ENCODE measurements at regions not wholly inside any gene's neighbourhood (a gene's known extent, or its start where the extent isn't known, plus 50 kb on each side); places are given as distances from the start of the nearest gene placed in this dataset.

DNA sequence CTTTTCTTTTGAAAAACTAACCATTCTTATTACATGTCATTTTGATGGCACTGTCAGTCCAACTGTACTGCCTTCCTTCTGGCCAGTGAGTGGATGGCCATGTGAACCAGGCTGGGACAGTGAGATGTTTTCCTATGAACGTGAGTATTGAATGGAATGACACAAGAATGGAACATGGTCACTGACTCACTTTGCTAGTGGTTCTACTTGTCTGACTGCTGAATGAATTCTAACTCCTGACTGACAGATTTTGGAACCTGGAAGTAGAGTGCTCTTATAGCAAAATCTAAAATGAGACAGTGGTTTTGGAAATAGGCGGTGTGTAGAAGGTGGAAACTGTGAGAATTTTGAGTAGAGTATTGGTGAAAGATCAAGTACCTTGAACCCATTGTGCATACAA, 606.9 kb upstream of the KCNMB2 start:
- H3K27ac ChIP-seq = no peak overlapping the region
- TF ChIP-seq, protein P1, sequence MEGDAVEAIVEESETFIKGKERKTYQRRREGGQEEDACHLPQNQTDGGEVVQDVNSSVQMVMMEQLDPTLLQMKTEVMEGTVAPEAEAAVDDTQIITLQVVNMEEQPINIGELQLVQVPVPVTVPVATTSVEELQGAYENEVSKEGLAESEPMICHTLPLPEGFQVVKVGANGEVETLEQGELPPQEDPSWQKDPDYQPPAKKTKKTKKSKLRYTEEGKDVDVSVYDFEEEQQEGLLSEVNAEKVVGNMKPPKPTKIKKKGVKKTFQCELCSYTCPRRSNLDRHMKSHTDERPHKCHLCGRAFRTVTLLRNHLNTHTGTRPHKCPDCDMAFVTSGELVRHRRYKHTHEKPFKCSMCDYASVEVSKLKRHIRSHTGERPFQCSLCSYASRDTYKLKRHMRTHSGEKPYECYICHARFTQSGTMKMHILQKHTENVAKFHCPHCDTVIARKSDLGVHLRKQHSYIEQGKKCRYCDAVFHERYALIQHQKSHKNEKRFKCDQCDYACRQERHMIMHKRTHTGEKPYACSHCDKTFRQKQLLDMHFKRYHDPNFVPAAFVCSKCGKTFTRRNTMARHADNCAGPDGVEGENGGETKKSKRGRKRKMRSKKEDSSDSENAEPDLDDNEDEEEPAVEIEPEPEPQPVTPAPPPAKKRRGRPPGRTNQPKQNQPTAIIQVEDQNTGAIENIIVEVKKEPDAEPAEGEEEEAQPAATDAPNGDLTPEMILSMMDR (conservative IDR thresholded peaks at IDR 0.05) = no peak
- no peak for TF ChIP-seq EZH2 (IDR thresholded peaks at IDR 0.05; ENCODE audit: low read depth)
- ChIA-PET CTCF (no interaction called here), POLR2A (ENCODE audit: unreplicated experiment) (no interaction called here)
- no TSS peak for BruUV-seq (replicated peaks)
- H3F3A ChIP-seq (ENCODE audit: insufficient read depth, low read depth) = 0 out of 2 replicates have a peak, but pooled peaks cover 5% of the 10 kb centered on the region
- DNase-seq = peak in 1 of 2 experiments; percentile 26
- H3K4me2 ChIP-seq = no peak overlapping the region
- no peaks in the 10 kb centered on the region for H3K27me3 ChIP-seq (ENCODE audit: insufficient read depth, low read depth)
- H2AFZ ChIP-seq = no peak overlapping the region
- intact Hi-C loops (cut with micrococcal nuclease; ENCODE audit: unreplicated experiment) = loop anchor here (2.0 to 10.0 kb wide), 2 partner anchors 481 to 565 kb away; no protein-coding TSS in a partner anchor
- H3K4me1 ChIP-seq (replicated peaks; ENCODE audit: insufficient read depth) = peaks cover 22% of the 10 kb centered on the region
- no peaks in the 10 kb centered on the region for H3K36me3 ChIP-seq (ENCODE audit: low read depth)
- no peak overlapping the region for H3K4me3 ChIP-seq
- H3K9me2 ChIP-seq (ENCODE audit: insufficient read depth) = peaks cover 6% of the 10 kb centered on the region; the same call in 1 of the 2 replicates
- H3K9me3 ChIP-seq (ENCODE audit: insufficient read depth, low read depth) = peaks cover 24% of the 10 kb centered on the region; the same call in 1 of the 2 replicates
- H4K20me1 ChIP-seq (ENCODE audit: insufficient read depth) = no peaks in the 10 kb centered on the region
- no peaks in the 10 kb centered on the region for H3K79me2 ChIP-seq (ENCODE audit: low read depth)

DNA sequence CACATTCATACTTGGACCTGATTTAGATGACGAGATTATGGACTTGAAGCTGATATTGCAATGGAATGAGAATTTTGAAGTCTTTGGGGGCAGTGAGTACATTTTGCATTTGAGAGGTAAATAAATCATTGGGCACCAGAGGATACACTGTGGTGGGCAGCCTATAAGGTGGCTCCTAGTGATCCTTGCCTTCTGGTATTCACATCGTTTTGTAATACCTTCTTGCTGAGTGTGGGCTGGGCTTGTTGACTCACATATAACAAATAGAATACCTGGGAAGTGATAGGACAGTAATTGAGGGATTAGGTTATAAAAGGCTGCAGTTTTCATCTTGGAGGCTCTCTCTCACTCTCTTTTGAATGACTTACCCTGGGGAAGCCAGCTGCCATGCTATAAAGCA, 605.5 kb upstream of the KCNMB2 start:
- DNase-seq = no peak
- BruUV-seq (replicated peaks) = no TSS peak
- H3K9me2 ChIP-seq (ENCODE audit: insufficient read depth) = peaks cover 1% of the 10 kb centered on the region; the same call in 1 of the 2 replicates

DNA sequence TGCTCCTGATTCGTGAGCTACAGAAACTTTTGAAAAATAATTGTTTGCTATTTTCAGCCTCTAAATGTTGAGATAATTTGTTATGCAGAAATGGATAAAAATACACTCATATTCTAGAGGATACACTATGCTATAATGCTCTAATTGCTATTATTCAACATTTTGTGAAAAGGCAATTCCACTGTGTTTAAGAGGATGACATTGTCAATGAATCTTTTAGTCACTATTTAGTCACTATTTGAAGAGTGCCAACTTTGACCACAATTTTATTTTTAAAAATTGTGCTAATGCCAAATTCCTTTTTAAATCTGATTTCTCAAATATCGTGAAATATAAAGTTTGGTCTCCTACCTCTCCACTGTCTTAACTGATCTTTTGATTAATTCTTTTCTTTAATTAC, 604.9 kb upstream of the KCNMB2 start:
- Histone ChIP-seq H2AFZ (no peak overlapping the region), H3K4me1 (replicated peaks; ENCODE audit: insufficient read depth) (peaks cover 22% of the 10 kb centered on the region), H3K4me2 (no peak overlapping the region), H3K79me2 (ENCODE audit: low read depth) (no peaks in the 10 kb centered on the region), H3K9me3 (ENCODE audit: insufficient read depth, low read depth) (peaks cover 24% of the 10 kb centered on the region; the same call in 1 of the 2 replicates), H3K27me3 (ENCODE audit: insufficient read depth, low read depth) (no peaks in the 10 kb centered on the region), H4K20me1 (ENCODE audit: insufficient read depth) (no peaks in the 10 kb centered on the region), H3K9me2 (ENCODE audit: insufficient read depth) (no peaks in the 10 kb centered on the region), H3F3A (ENCODE audit: insufficient read depth, low read depth) (0 out of 2 replicates have a peak, but pooled peaks cover 5% of the 10 kb centered on the region), H3K4me3 (no peak overlapping the region), H3K36me3 (ENCODE audit: low read depth) (no peaks in the 10 kb centered on the region), H3K27ac (no peak overlapping the region)
- BruUV-seq (replicated peaks) = no TSS peak
- DNase-seq = no peak
- ChIA-PET CTCF (interaction anchor here (0.6 kb wide), 1 partner anchor 173 kb away, joined by 3 read pairs; no protein-coding TSS in a partner anchor), POLR2A (ENCODE audit: unreplicated experiment) (interaction anchor here (0.6 kb wide), 1 partner anchor 1631 kb away, joined by 5 read pairs; no protein-coding TSS in a partner anchor)
- TF ChIP-seq, protein P1 (conservative IDR thresholded peaks at IDR 0.05) = no peak
- TF ChIP-seq EZH2 (IDR thresholded peaks at IDR 0.05; ENCODE audit: low read depth) = no peak
- intact Hi-C loops (cut with micrococcal nuclease; ENCODE audit: unreplicated experiment) = no loop called here

More for the DNA sequence above, 605.5 kb upstream of the KCNMB2 start:
- H3K9me3 ChIP-seq (ENCODE audit: insufficient read depth, low read depth) = peaks cover 24% of the 10 kb centered on the region; the same call in 1 of the 2 replicates
- peaks cover 22% of the 10 kb centered on the region for H3K4me1 ChIP-seq (replicated peaks; ENCODE audit: insufficient read depth)
- H3F3A ChIP-seq (ENCODE audit: insufficient read depth, low read depth) = 0 out of 2 replicates have a peak, but pooled peaks cover 5% of the 10 kb centered on the region
- no peaks in the 10 kb centered on the region for H4K20me1 ChIP-seq (ENCODE audit: insufficient read depth)
- no peak overlapping the region for H3K4me3 ChIP-seq
- no peaks in the 10 kb centered on the region for H3K36me3 ChIP-seq (ENCODE audit: low read depth)
- H2AFZ ChIP-seq = no peak overlapping the region
- no peaks in the 10 kb centered on the region for H3K27me3 ChIP-seq (ENCODE audit: insufficient read depth, low read depth)
- CTCF ChIA-PET = no interaction called here
- H3K79me2 ChIP-seq (ENCODE audit: low read depth) = no peaks in the 10 kb centered on the region
- intact Hi-C loops (cut with micrococcal nuclease; ENCODE audit: unreplicated experiment) = no loop called here
- no peak for TF ChIP-seq EZH2 (IDR thresholded peaks at IDR 0.05; ENCODE audit: low read depth)
- TF ChIP-seq, protein P1 (conservative IDR thresholded peaks at IDR 0.05) = no peak
- H3K27ac ChIP-seq = no peak overlapping the region
- POLR2A ChIA-PET (ENCODE audit: unreplicated experiment) = interaction anchor here (0.6 kb wide), 1 partner anchor 1632 kb away, joined by 5 read pairs; no protein-coding TSS in a partner anchor
- no peak overlapping the region for H3K4me2 ChIP-seq

Measured in PC-9 (cell line).